HG03565 (cell line): ENCODE measurements at regions not wholly inside any gene's neighbourhood (a gene's known extent, or its start where the extent isn't known, plus 50 kb on each side); places are given as distances from the start of the nearest gene placed in this dataset.

Experiments used
- ATAC-seq: cut with Tn5 transposase; IDR thresholded peaks from one replicate; pipeline ENCODE4 v1.9.1; 2021; ENCODE audit warnings: mild to moderate bottlenecking, moderate library complexity; ENCODE audit not compliant: unreplicated experiment

DNA sequence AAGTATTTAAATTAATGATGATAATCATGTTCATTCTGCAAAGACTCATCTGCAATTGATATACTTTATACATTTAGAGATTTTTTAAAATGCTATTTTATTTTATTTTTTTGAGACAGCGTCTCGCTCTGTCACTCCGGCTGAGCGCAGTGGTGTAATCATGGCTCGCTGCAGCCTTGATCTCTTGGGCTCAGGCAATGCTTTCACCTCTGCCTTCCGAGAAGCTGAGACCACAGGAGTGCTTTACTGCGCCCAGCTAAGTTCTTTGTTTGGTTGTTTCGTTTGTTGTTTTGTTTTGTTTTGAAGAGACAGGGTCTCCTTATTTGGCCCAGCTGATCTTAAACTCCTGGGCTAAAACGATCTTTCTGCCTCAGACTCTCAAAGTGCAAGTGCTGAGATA, 1541.0 kb downstream of the PCDH7 start:
- ATAC-seq, result no peak

DNA sequence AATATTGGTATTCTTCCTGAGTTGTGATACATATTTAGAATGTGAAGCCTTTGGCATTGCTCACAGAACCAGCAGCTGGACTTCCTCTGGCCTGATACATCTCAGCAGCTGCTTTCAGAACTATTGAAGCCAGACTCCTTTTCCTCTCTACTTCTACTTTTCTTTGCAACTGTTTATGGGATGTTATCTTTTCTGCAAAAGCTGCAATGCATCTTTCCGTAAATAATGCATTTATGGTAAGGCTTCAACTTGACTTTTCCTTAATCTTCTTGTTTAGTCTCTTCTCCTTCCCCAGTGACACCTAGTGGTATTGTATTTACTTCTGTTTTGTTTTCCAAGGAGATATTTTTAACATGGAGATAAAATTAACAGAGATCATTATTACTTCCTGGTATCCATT, 1548.7 kb downstream of the PCDH7 start:
- ATAC-seq, result no peak

GRCh38 chr4:32290102-32290501, 1569.9 kb downstream of the PCDH7 start:
- no peak for ATAC-seq

- ATAC-seq, result no peak
These were observed 1598.8 kb downstream of the PCDH7 start for GRCh38 chr4:32318926-32319325.

- no peak for ATAC-seq
These were observed 1601.3 kb downstream of the PCDH7 start for GRCh38 chr4:32321421-32321820.

DNA sequence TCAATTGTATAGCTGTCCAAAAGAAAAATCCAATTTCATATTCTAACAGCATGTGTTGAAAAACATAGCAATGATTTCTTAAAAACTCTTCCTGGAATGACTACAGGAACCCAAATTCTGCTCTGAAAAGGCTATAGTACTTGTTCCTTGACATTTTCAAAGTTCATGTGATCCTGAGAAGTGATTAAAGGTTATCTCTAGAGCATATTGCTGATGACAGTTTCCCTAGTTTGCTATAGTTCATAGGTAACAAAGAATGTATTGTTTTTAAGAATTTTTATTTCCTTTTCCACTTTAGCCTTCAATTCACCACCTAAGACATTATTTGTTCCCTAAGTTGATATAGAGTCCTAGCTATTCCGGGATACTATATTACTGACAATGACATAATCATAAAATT, 1614.6 kb downstream of the PCDH7 start:
- no peak for ATAC-seq

DNA sequence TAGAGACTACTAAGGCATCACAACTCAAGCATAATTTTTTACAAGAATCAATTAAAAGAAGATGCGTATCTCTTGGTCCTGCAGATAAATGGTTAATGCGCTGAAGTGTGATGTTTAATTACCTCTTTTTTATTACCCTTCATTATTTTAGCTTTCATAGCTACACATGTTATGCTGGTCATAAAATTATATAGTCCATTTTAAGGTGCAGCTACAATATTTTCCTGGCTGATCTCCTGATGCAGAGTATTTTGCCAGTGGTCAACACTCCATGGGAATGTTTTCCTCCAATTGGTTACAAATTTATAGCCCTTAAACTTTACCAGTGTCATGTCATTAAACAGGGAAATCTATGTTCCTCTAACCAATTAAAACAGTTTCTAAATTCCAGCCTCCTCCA, 1617.2 kb downstream of the PCDH7 start:
- no peak for ATAC-seq

GRCh38 chr4:32340591-32340990, 1620.4 kb downstream of the PCDH7 start:
- no peak for ATAC-seq

GRCh38 chr4:32341342-32341741, 1621.2 kb downstream of the PCDH7 start:
- no peak for ATAC-seq

GRCh38 chr4:32342054-32342453, 1621.9 kb downstream of the PCDH7 start:
- no peak for ATAC-seq

DNA sequence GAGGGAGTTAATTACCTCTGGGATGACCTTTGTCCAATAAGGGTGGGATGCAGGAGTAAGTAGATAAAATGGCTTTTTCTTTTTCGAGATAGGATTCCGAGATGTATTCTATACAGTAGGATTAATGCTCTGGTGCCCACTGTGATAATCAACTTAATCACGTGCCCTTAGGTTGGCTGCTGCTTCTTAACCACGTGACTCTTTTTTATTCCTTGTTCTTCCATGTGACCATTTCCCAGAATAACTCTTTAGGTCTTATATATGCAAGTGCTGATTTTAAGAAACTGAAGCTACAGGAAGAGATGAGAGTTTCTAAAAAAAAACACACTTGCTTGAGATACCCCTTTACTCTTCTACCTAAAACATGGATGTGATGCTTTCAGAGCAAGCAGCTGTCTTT, 1628.9 kb downstream of the PCDH7 start:
- ATAC-seq, result no peak

DNA sequence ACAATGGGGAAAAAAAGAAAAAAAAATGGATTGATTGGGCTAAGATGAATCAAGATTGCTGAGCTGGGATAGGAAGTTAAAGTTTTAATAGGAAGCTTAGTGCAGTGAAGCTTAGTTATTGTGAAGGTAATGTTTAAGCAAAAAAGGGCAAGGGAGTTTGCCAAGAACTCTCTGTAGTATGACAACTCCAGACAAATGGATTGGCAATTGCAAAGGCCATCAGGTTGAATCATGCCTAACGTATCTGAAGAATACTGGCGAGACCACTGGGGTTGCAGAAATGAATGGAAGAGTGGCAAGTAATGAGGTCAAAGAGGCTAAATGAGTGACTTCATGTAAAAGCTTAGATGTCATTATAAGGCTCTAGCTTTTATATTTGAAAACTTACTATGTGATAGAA, 1654.0 kb downstream of the PCDH7 start:
- no peak for ATAC-seq

GRCh38 chr4:32393806-32394205, 1673.6 kb downstream of the PCDH7 start:
- no peak for ATAC-seq

DNA sequence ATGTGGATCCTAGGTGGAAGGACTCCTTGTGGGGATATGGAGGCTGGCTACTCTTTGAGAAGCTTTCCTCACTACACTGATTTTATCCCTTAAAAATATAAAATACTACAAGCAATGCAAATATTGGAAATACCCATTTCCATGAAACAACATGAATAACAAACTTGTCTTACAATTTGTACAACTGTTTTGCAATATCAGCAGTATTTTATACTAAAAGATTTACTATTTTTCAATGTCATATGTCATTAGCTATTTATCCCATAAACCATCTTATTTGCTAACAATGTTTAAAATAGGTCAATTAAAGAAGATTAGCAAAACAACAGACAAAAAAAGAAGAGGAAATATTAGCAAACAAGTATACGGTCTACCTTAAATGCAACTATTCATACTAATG, 1674.1 kb downstream of the PCDH7 start:
- ATAC-seq, result no peak

GRCh38 chr4:32396507-32397070, 1676.4 kb downstream of the PCDH7 start:
- no peak for ATAC-seq

DNA sequence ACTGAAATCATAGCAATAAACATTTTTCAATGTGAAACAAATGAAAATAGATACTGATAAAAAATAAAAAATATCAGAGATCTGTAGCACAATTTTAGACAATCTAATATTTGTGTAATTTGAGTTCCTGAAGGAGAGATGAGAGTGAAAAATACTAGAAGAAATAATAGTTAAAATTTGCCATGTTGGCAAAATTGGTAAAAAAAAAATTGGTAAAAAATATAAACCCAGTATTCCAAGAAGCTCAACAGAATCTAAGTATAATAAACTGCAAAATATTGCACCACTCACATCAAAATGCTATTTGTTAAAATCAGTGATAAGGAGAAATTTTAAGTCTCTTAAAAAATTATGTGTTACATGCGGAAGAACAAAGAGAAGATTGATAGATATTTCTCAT, 1680.7 kb downstream of the PCDH7 start:
- no peak for ATAC-seq

- no peak for ATAC-seq
These were observed 1697.0 kb downstream of the PCDH7 start for GRCh38 chr4:32417113-32417704.

DNA sequence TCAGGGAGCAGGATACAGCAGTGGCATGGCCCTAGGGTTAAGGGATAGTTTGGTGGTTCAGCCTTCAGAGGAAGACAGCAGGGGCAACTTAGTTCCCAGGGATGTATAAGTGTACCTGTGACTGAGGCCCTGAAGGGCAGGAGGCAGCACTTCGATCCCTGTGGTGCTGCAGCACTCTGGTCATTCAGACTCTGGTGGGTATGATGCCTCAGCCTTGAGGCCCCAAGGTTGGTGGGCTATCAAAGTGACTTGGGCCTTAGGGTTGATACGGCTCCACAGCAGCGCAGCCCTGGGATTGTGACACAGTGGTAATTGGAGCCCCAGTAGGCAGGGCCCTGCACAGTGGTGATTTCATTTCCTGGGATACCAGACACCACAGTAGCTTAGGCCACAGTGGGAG, 1703.1 kb downstream of the PCDH7 start:
- ATAC-seq, result no peak

GRCh38 chr4:32425243-32425642, 1705.1 kb downstream of the PCDH7 start:
- ATAC-seq, result no peak

- ATAC-seq, result no peak
These were observed 1707.4 kb downstream of the PCDH7 start for GRCh38 chr4:32427566-32427965.

GRCh38 chr4:32429151-32429550, 1709.0 kb downstream of the PCDH7 start:
- ATAC-seq, result no peak

DNA sequence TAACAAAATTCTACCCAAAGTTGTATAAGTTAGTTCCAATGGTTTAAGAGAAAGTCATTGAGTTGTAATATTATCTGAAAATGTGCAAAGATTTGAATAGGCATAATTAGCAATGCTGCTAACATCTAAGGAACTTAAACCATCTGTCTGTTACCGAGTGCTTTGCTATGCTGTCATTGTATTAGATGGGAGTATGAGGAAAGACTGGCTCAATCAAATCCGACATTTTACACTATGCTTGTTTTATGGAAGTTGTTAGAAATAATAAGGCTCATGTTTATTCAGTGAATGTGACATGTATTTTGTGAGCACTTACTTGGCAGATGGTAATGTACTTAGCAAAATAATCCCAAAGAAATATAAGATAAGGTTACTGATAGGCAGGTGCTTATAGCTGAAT, 1715.1 kb downstream of the PCDH7 start:
- ATAC-seq, result no peak

DNA sequence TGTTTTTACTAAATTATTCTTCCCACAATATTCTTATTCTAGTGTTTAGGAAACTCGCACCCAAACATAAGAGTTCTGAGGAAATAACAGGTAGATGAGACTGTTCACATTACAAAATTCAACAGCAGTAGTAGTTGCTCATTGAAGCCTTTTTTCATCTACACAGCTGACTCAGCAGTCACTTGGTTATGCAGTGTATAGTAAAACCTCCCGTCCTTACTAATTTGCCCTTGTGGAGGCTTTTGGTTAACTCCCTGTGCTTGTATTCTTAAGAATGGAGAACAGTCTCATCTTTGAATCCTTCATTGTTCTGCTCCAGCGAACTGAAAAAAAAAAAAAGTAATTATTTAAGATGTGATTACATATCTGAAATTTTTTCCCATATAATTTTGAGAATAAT, 1716.6 kb downstream of the PCDH7 start:
- ATAC-seq, result no peak
